ENCODE measurements at regions not wholly inside any gene's neighbourhood (a gene's known extent, or its start where the extent isn't known, plus 50 kb on each side); places are given as distances from the start of the nearest gene placed in this dataset.

DNA sequence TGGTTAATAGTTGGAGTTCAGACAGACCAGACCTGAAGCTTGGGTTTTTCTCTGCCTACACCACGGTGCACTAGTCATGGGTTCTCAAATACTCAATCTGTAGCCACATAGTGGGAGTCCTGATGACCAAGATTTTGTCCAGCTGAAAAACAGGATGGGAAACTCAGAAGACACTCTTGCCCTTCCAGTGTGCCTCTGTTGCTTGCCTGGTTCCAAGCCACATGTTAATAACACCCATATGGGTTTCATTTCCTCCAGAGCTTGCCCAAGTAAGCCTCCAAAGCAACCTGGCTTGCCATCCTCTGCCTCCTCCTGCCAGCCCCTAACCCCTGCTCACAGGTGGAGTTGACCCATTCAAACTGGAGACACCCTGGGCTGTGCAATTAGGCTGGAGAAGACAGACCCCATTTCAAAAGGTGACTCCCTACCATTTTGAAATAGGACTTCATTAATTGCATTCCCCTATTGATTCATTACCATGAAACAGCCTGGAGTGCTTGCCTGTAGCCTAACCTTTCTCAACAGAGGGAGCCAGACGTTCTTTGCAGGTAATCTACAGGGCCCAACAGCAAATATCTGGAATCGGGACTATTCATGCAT, 108.0 kb upstream of the HABP2 start:
- no peak for FAIRE-seq

DNA sequence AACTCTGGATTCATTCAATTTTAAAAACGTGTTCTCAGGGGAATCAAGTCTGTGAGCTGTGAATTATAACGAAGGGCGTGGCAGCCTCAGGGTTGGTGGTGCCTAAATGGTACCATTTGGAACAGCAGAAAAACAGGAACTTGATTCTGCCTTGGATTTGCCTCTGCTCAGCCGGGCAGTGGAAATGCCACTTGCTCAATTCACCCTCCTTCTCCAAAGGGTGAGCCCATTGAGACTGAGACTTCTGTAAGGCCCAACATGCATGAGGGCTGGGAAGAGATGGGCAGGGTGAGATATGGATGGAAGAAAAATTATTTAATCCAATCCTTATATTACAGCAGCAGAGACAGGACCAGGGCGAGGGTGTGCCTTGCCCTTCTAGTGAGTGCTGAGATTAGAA, 107.1 kb upstream of the HABP2 start:
- FAIRE-seq = no peak

DNA sequence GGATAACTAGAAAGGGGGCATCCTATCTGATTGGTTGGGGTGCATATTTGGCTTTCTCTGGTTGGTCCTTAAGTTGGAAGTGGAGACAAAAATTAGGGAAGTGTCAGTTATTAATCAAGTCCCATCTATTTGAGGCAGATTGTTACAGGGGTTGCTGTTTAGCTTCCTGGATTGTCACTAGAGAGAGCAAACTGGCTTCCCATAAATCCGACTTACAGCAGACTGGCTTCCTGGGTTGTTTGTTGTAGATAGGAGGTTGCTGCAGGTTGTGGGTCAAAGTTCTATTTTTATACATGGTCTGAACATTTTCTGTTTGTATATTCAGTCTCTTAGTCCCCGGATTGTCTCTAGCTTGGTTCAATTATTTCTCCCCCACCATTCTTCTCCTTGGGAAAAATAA, 106.1 kb upstream of the HABP2 start:
- no peak for FAIRE-seq

DNA sequence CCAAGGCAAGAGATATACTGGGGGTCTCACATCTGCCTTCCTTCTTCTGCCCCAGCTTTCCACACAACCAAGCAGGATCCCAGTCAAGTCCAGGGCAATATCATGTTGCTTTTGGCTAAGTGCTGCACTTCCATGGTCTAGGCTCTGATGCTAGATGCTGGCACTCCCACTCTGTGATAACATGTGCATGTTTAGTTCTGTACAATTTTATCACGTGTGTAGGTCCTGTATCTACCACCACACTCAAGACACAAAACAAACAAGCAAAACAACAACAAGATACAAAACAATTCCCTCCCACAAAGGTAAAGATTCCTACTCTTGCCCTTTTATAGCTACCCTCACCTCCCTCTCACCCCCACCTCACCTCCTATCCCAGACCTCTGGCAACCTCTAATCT, 105.6 kb upstream of the HABP2 start:
- FAIRE-seq = no peak

DNA sequence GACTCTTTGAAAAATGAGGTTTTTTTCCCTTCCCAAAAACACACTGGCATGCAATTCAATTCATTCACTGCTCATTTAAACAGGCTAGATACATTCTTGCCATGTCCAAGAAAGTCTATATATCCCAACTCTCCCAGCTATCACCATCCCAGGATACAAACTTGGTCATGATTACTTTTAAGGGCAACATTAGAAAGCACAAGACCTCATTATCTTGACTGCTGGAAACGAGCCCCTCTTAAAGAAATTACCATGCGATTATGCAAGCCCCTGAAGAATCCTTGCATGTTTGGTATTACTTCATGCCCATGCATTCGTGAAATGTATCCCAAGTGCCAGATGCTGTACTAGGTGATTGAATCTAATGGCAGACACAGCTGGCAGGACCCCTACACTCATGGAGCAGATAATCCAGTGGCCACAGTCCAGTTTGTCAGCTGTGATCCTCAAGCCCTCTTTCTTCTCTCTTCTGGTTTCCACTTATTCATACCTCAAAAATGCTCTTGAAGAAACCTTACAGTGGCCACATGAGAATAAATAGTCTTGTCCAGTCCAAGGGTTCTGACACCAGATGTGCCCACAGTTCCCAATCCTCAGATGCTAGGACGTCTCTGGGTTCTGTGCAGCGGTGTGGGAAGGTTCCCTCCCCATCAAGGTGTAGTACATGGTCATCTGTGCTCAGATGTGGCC, 103.7 kb upstream of the HABP2 start:
- no peak for FAIRE-seq

DNA sequence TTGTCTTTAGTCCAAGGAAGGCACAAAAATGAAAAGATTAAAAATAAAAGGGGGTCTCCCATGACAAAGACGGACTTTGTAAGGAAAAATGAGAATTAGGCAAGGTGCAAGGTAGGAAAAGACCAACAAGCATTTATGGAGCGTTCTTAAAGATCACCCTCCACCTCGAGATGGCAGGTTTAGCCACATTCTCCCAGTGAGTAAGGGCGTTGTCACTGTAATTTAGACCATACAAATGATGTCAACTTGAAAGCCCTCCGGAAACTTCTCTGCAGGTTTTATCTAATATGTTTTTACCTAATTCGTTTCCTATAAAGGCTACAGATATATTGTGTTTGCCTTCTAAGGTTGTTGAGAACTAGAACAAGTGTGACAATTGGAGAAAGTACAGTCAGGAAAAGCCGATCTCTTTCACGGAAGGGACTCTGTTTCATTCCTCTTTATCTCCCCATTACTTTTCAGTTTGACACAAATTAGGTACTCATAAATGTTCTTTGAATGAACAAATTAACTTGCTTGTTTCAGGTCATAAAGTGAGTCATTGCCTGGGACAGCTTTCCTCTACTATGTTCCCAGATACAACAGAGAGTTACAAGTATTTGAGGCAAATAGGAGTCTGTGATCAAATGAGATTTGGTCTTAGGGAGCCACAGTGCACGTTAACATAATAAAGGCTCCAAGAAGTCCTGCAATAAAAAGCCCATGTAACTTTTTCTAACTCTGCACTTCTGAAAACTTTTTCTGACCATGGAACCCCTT, 102.6 kb upstream of the HABP2 start:
- no peak for FAIRE-seq

DNA sequence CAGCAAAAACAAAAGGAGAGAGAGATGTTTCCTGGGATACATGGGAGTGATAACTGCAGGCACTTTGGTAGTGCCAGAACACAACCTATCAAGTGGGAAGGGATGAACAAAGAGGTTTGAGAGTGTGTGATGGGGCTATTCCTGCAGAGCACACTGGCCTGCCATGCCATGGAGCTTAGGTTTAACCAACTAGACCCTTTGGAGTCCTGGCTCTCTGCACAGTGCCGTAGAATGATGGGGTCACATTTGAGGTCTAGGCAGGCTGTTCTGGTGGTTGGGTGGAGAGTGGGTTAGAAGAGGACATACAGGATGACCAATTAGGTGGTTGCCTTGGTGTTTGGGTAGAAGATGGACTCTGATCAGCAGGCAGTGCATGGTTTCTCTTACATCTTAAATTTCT, 101.9 kb upstream of the HABP2 start:
- FAIRE-seq = no peak

DNA sequence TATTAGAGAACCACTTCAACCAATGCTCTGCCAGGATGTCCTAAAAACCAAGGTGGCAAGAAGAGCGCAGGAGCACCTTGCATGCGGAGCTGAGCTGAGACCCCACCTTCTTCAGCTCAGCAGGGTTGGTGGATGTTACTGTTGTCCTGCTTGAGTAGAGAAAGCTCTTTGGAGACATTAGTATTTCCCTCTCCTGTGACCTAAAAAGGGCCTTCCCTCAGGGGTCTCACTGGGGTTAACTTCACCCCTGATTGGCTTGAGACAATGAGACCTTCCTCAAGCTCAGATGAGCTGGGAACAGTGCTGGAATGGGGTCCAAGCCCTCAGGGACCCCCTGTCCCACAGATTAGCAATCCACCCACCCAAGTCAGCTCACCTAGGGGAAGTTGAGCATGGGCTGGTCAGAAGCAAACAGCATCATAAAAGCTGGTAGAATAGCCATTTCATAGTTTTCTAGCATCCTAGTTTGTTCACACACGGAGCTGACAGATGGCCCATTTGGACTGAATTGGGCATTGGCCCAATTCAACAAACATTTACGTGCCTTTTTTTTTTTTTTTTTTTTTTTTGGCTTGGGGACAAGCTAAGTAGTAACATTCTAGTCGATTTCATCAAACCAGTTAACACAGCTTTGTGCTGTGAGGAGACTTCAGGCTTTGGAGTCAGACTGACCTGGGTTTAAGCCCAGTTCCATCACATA, 100.6 kb upstream of the HABP2 start:
- no peak for FAIRE-seq

DNA sequence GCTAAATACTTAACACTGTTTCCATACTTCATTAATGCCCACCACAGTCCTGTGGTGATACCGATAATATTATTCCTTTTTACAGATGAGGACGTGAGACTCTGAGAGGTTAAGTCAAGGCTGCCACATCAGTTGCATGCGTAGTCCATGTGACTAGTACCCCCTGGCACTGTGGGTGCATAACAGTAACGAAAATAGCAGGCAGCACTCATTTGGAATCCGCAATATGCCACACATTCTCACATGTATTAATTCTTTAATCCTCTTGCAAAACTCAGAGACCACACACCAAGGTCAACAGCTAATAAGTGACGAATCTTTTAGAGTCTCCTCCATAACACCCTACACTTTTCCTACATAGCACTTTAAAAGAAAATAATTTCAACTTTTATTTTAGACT, 99.5 kb upstream of the HABP2 start:
- no peak for FAIRE-seq

DNA sequence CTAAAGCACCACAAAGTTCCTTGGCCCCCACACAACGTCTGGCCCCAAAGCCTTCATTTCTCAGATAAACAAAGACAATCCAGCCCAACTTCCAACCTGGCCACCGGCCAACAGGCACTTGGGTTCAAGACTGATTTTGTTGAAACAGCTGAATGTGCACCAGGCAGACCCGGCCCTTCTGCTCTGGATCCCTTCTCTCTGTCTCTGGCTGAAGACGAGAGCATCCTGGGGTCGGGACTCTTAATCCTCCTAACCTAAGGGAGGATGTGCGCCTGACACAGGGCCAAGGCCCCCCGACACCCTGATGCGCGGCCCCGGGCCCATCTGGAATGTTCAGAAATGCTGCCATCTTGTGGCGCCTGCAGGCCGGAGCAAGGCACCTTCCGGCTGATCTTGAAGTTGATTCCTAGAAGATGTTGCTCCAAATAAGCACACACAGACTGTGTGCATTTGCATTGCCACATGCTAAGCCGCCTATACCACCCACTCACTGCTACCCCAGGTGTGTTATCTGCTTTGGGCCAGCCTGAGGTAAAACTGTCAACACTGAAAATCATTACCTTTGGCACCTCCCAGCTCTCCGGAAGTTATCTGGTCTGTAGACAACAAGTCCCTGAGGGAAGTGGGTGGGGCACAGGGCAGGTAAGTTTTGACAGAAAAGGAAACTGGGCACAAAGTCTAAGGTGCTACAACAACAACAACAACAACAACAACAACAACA, 98.4 kb upstream of the HABP2 start:
- no peak for FAIRE-seq

DNA sequence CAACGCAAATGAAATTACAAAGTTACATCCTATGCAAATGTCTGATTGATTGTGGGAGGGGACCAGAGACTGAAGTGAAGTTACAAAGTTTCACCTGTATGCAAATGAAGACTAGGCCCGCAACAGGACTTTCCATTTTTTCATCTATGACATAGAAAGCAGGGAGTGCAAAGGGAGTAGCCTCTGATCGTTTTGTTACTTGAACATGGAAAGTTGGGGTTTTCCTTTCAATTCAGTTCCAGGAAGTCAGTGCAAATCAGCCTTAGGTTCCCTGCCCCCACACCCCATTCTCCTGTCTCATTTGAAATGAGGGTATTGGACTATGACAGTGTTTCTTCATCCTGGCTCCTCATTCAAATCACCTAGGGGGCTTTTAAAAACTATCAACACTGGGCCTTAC, 96.9 kb upstream of the HABP2 start:
- FAIRE-seq = no peak

DNA sequence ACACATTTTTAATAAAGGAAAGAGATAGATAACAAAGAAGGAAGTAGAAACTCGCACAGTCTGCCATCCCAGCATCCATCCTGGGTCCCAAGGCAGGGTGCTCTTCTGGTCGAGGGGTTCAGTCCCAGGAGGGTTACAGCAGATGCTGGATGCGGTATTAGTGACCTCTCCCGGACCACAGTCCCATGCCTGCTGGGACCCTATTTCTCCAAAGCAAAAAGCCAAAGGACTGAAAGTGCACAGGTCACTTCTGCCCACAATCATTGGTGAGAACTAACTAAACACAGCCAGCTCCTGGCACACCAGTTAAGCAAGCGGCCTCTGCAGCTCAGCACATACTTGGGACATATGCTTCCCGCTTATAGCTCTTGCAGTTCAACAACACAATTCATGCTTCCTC, 96.1 kb upstream of the HABP2 start:
- FAIRE-seq = no peak

DNA sequence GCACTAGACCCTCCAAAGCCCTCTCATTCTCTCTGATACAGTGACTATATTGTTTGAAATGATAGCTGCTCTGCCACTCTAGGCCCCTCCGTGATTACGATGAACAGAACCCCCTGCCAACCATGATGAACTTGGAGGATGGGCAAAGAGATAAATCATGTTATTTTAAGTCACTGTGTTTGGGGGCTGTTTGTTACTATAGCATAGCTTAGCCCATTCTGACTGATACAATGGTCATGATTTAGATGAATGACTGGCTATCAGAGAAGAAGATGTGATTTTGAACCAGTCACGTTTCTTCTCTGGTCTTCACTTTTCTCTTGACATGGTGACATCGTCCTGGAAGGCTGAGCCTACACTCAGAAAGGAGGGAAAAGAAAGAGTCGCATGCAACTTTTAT, 95.4 kb upstream of the HABP2 start:
- no peak for FAIRE-seq

DNA sequence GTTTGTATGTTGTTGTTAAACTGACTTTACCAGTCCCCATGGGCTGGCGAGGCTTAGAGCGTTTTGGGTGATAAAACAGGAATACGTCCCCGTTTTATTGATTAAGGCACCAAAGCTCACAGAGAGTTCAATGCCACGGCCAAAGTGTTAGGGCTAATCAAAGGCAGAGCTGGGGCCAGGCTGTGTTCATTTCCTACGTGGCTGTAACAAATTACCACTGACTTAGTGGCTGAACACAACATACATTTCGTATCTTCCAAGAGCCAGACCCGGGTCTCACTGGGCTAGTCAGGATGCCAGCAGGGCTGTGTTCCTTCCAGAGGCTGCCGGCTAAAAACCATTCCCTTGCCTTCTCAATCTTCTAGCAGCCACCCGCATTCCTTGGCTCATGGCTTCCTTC, 94.4 kb upstream of the HABP2 start:
- FAIRE-seq = no peak

DNA sequence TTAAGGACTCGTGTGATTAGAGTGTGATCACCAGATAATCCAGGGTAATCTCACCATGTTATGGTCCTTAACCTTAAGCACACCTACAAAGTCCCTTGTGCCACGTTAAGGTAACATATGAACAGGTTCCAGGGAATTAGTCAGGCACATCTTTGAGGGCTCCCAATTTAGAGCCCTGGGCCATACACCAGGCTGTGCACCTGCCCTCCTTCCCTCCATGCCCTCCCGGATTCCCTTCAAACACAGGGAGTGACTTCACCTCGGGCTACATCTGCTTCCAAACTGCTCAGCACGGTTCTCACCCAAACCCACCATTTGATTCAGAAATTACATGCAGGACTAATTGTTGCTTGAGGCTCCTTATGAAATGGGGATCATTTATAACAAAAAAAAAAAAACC, 93.9 kb upstream of the HABP2 start:
- FAIRE-seq = no peak

DNA sequence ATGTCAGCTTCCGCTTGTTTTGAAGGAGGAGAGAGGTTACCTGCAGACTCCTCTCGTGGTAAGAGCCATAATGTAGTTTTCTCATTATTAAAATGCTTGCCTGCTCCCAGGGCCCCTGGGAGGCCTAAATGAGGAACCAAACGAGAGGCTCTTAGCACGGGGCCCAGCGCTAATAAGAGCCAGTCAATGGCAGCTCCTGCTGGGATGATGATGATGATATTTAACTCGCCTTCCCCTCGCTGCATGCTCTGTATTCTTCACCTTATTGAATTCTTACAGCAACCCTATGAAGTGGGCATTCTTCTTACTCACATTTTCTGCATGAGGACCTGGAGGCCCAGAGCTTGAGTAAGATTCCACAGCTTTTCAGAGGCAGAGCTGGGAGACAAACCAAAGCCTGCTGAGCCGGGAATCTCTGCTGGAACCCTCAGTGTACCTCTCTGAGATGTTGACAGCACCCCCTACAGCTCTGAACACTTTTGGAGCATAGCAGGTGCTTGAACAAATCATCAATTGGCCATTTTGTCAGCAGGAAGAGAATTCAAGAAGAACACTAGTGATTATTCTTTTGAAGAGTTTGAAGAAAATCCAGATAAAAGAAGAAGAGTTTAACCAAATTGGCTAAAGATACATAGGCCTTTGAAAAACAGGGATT, 93.1 kb upstream of the HABP2 start:
- FAIRE-seq = no peak

DNA sequence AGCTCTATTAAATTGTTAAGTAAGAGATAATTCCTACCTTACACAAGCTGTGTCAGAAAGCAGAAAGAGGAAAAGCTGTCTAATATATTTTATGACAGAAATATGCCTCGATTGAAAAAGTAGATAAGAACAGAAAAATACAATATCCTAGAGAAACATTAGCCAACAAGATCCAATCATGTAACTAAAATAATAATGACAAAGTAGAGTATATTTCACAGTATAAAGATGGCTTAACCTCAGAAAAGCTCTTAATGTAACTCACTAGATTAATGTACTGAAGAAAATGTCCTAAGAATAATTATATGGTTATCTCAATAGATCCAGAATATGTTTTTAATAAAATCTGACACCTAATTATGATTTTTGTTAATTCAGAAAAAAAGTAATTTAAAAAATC, 89.8 kb upstream of the HABP2 start:
- FAIRE-seq = no peak

DNA sequence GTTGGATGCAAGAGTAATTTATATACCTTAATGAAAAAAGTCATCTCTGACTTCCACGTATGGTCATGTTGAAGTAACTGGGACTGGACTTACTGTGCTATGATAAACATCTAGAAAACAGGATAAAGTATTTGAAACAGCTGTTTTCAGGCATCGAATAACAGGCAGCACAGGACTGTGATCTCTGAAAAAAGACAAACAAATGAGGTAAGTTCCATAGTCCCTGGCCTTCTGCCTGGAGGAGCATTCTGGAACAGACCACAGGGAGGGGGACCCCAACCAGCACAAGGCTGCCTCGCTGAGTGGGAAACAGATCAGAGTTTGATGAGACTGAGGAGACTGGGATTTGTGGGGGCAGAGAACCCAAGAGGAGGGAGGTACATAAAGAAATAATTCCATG, 89.1 kb upstream of the HABP2 start:
- no peak for FAIRE-seq

DNA sequence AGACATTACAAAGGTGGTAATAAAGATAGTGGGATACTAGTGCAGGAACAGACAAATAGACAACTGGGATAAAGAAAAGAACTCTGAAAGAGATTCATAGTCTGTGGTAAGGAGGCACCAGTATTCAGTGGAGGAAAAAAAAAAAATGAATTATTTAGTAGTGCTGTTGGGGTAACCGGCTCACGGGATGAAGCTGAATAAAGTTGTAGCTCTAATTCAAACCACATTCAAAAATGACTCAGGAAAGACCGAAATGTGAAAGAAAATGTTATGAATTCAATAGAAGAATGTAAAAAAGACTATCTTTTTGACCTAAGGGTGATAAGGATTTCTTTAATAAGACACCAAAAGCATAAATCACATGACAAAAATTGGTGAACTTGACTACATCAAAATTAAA, 83.1 kb upstream of the HABP2 start:
- FAIRE-seq = no peak

DNA sequence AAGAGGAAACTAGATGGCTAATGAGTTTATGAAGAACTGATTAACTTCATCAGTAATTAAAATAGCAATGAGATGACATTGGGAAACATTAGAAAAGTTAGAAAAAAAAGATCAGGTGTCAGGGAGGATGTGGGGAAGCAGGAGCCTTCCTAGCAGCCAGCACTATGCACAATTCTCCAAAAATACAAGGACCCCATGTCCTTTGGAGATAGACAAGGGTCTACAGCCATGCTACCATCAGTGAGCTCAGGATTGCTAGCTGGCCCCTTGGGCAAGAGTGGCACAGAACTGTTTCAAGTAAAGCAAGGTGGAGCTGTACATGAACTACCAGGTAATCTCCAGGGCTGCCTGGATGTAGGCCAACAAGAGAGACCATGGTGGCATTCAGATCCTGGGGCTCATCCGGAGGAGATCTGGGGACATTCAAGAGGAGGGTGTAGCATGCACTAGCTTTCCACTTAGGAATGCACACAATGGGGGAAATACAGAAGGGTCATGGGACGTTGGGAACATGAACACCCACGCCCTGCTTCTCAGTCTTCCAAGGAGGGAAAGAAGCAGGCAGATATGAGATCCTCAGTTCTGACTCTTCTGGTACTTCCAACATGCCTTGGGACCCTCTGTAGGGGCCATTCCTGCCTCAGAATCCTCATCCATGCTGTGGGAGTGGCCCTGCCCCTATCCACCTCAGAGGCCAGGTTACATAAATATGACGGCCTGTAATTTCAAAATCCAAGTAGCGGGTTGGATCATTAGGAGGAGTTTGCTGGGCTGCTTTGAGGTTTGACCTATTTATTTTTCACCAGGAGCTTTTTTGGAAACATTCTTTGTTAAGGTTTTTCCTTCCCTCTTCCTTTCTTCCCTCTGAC, 82.2 kb upstream of the HABP2 start:
- FAIRE-seq = no peak

DNA sequence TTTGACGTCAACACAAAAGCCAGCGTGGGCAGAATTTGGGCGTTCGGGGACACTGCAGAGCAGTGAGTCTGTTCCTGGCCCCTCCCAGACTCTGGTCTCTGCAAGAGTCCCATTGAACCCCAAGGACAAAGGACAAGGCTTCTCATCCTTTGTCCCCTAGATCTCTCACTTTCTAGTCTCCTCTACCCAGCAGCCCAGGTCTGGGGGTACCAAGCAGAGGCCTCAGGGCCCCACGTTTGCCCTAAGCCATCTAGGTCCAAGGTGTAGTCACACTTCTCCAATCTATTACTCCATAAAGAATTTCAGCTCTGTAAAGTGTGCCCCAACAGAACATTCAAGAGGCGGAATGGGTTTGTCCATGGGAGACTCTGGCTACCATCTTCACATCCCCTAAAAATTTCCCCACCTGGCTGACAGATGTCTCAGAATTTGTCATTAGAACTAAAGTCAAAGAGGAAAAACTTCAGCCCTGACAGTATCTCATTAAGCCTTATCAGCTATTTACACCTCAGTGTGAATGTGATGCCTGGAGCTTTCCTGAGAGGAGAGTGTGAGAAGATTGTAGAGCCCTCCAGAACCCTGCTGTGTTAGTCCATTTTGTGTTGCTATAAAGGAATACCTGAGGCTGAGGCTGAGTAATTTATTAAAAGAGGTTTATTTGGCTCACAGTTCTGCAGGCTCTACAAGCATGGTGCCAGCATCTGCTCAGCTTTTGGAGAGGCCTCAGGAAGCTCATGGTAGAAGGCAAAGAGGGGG, 81.4 kb upstream of the HABP2 start:
- no peak for FAIRE-seq
